ENCODE measurements at regions not wholly inside any gene's neighbourhood (a gene's known extent, or its start where the extent isn't known, plus 50 kb on each side); places are given as distances from the start of the nearest gene placed in this dataset.

DNA sequence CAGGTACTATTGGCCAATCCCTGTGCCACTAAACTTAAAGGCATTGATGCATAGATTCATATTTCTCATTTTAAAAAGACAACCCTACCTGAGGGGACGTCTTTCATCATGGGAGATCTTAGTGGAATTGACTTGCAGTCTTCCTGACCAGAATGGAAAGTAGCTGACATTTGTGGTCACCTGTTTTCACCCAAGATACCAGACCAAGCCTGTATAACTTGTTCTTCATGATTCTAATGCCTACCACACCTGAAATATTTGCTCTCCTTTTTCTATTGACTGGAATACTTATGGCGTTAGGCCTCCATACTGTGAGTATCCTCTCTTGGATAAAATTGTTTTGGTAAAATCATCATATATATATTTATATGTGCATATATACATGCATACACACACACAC, 54.7 kb upstream of the XCR1 start:
- intact Hi-C loops (cut with micrococcal nuclease) = no loop called here
- H3K27me3 Mint-ChIP-seq (ENCODE audit: insufficient read depth) = peaks cover 9% of the 10 kb centered on the region
- H3K4me1 Mint-ChIP-seq (ENCODE audit: low read depth) = peaks cover 73% of the 10 kb centered on the region
- no peak for DNase-seq (ENCODE audit: low spot score)
- no peaks in the 10 kb centered on the region for H3K9me3 Mint-ChIP-seq
- no peak overlapping the region for H3K4me3 Mint-ChIP-seq
- H3K36me3 Mint-ChIP-seq (ENCODE audit: low read depth) = peaks cover 10% of the 10 kb centered on the region
- H3K27ac Mint-ChIP-seq = peak overlapping the region; percentile 20

DNA sequence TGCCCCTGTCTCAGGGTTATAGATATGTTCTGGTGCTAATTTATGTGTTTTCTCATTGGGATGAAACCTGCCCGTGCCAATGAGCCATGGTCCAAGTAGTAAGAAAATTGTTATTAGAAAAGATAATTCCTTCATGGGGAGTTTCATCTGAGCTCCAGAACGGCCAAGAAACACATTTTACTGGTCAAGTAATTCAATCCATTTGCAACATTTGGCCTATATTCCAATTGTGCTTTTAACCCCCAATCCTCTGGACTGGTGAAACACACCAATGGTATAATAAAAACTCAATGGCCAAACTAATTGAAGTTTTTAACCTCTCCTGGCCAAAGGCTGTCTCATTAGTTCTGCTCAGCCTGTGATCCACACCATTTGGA, 53.7 kb upstream of the XCR1 start:
- H3K9me3 Mint-ChIP-seq = no peaks in the 10 kb centered on the region
- peaks cover 8% of the 10 kb centered on the region for H3K27me3 Mint-ChIP-seq (ENCODE audit: insufficient read depth)
- intact Hi-C loops (cut with micrococcal nuclease) = no loop called here
- H3K4me3 Mint-ChIP-seq = no peak overlapping the region
- no peak for DNase-seq (ENCODE audit: low spot score)
- H3K36me3 Mint-ChIP-seq (ENCODE audit: low read depth) = peaks cover 8% of the 10 kb centered on the region
- H3K4me1 Mint-ChIP-seq (ENCODE audit: low read depth) = peaks cover 76% of the 10 kb centered on the region
- no peak overlapping the region for H3K27ac Mint-ChIP-seq

- Mint-ChIP-seq H3K4me3 (no peak overlapping the region), H3K36me3 (ENCODE audit: low read depth) (peaks cover 6% of the 10 kb centered on the region), H3K27ac (no peak overlapping the region), H3K27me3 (ENCODE audit: insufficient read depth) (peaks cover 7% of the 10 kb centered on the region), H3K9me3 (no peaks in the 10 kb centered on the region), H3K4me1 (ENCODE audit: low read depth) (peaks cover 76% of the 10 kb centered on the region)
- intact Hi-C loops (cut with micrococcal nuclease) = no loop called here
- DNase-seq (ENCODE audit: low spot score) = no peak
Measured at GRCh38 chr3:46080124-46080968, 53.1 kb upstream of the XCR1 start.

DNA sequence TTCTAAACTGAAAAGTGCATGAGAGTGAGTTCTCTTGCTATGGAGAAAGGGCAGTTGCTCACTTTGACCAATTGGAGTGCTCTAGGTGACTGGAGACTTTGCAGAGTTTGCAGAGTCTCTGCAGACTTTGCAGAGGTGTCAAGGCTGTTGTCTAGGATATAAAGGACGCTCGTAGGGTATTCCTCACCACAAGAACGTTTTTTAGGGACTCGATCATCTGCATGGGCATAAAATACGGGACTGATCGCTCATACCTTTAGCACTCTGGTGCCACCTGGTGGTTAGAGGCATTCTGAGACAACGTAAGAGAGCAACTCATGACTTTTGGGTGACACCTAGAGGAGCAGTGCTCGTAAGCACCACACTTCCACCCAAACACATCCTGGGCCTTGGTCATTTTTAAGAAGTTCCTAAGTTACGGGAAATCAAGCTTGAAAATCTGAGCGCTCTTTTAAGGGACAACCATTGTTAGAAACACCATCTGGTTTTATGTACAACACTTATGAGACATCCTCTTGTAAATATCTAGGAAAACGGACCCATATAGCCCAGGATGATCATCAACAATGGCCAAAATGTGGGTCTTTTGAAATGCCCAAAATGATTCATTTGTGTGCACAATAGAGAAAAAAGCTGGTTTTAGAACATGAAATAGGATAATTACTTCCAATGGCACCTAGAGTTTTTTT, 51.6 kb upstream of the XCR1 start:
- Mint-ChIP-seq H3K4me1 (ENCODE audit: low read depth) (peaks cover 74% of the 10 kb centered on the region), H3K9me3 (no peaks in the 10 kb centered on the region), H3K27me3 (ENCODE audit: insufficient read depth) (peaks cover 7% of the 10 kb centered on the region), H3K4me3 (no peak overlapping the region), H3K27ac (no peak overlapping the region), H3K36me3 (ENCODE audit: low read depth) (peaks cover 8% of the 10 kb centered on the region)
- DNase-seq (ENCODE audit: low spot score) = peak; percentile 82
- intact Hi-C loops (cut with micrococcal nuclease) = loop anchor here (1.0 to 10.0 kb wide), 7 partner anchors 141 to 567 kb away; partner anchors contain the start of gene LIMD1

Measured in activated T-helper 1 cell treated with anti-CD3 and anti-CD28 coated beads, Interleukin-12 subunit alpha, Interleukin-12 subunit beta, Interleukin-2, Interleukin-4 antibody, amounts not matched to agents 30 ng/mL and 10 ng/mL and 1 ng/mL, durations not matched to agents 14 hours and 24 hours and 36 hours (primary cell).